GM06990 (cell line): ENCODE measurements at regions not wholly inside any gene's neighbourhood (a gene's known extent, or its start where the extent isn't known, plus 50 kb on each side); places are given as distances from the start of the nearest gene placed in this dataset.

Source experiments
- DNase-seq: peaks from one replicate; pipeline ENCODE4 v3.0.0-alpha.2; 2011; ENCODE audit not compliant: insufficient read length; ENCODE audit errors: extremely low read depth
- H3K27me3 ChIP-seq: replicated peaks from 2 replicates; pipeline ENCODE4 v1.6.0; 2011; ENCODE audit warnings: low read length; ENCODE audit not compliant: control insufficient read depth, insufficient read depth
- H3K36me3 ChIP-seq: 2 replicates; pipeline ENCODE4 v1.5.1; 2011; ENCODE audit warnings: low read length; ENCODE audit not compliant: control insufficient read depth, insufficient read depth
- H3K4me3 ChIP-seq: replicated peaks from 2 replicates; pipeline ENCODE4 v1.5.1; 2011; ENCODE audit warnings: low read depth, mild to moderate bottlenecking, control low read depth, low read length
- CTCF ChIP-seq: IDR thresholded peaks from 2 replicates; pipeline ENCODE4 v1.5.1; 2011; ENCODE audit warnings: low read length, control low read depth, mild to moderate bottlenecking, inconsistent platforms; ENCODE audit not compliant: insufficient read depth, poor library complexity, severe bottlenecking

DNA sequence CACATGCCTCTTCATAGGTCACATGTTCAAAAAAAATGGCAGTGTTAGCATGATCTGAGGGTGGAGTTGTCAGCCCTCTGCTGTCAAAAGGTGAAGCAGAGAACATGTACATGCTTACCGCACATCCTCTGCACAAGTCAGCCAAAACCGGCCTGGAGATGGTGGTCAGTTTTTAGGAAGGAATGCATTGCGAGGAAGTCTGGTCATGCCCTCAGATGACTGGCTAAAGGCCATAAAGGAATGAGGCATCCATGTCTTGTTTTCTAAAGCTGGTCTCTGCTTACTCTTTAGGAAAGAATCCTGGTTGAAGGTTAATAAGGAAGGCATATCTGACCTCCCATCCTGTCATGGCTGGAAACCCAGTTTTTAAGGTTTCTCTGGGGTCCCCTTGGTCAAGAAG is 292.0 kb upstream of the CCDC54 start:
- DNase-seq = no peak

GRCh38 chr3:107092121-107092520 is 285.1 kb upstream of the CCDC54 start:
- H3K4me3 ChIP-seq = no peak overlapping the region
- no peaks in the 10 kb centered on the region for H3K36me3 ChIP-seq
- no peaks in the 10 kb centered on the region for H3K27me3 ChIP-seq
- no peak for DNase-seq
- no peak for TF ChIP-seq CTCF

More for the DNA sequence above, 292.0 kb upstream of the CCDC54 start:
- H3K4me3 ChIP-seq = no peak overlapping the region
- no peaks in the 10 kb centered on the region for H3K36me3 ChIP-seq
- TF ChIP-seq CTCF = no peak
- no peaks in the 10 kb centered on the region for H3K27me3 ChIP-seq

DNA sequence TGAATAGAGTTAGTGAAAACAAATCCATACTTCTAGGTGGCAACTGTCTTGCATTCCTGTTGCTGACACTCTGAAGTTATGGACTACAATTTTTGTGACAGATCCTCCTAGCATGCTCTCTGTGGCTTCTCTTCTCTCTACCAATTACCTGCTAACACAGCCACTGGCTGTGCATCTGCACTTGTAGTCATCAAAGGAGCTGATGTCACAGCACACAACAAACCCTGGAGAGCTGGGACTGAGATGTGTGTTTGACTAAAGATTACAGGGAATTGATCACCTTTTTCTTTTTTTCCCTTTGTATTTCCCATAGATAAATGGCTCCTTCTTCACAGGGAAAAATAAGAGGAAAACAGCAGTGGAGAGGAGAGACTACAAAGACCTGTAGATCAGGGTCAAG is 278.4 kb upstream of the CCDC54 start:
- H3K27me3 ChIP-seq = no peaks in the 10 kb centered on the region
- H3K36me3 ChIP-seq = no peaks in the 10 kb centered on the region
- H3K4me3 ChIP-seq = no peak overlapping the region
- DNase-seq = no peak
- no peak for TF ChIP-seq CTCF

GRCh38 chr3:107100137-107100536 is 277.1 kb upstream of the CCDC54 start:
- H3K4me3 ChIP-seq = no peak overlapping the region
- no peak for DNase-seq
- no peaks in the 10 kb centered on the region for H3K27me3 ChIP-seq
- TF ChIP-seq CTCF = no peak
- H3K36me3 ChIP-seq = no peaks in the 10 kb centered on the region

DNA sequence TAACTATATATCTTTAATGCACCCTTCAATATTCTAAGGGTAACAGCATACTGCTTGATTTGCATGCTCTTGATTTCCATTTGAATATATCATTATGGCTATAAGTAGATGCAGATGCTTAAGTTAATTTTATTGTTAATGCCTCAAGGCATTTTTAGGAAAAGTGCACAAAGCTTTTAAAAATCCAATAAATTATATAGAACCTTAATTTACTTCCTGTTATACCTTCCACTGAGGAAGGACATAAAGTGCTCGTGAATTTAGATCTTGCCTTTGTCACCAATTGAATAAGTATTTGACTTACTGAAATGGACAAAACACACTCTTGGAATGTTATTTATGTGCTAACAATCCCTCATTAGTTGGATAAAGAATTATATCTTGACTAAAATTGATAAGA is 276.7 kb upstream of the CCDC54 start:
- Histone ChIP-seq H3K27me3 (no peaks in the 10 kb centered on the region), H3K36me3 (no peaks in the 10 kb centered on the region), H3K4me3 (no peak overlapping the region)
- DNase-seq = no peak
- no peak for TF ChIP-seq CTCF

DNA sequence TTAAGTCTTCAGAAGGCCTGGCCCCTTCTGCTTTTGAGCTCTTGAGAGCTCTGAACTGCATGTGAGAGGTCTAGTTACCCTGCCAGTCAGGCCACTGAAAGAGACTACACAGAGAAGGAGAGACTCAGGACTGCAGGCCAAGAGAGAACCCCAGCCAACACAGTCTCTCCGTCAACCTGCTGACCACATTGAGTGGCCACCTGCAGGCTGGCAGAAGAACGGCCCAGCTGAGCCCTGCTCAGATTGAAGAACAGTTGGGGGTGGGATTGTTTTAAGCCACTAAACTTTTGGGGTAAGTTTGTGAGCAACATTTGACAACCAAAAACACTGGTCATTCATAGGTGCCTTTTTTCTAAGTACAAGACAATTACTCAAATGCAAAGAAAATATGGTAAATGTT is 273.5 kb upstream of the CCDC54 start:
- Histone ChIP-seq H3K27me3 (no peaks in the 10 kb centered on the region), H3K4me3 (no peak overlapping the region), H3K36me3 (no peaks in the 10 kb centered on the region)
- TF ChIP-seq CTCF = no peak
- DNase-seq = no peak
